Umbilical cord (tissue), 1 donor: ENCODE measurements at regions not wholly inside any gene's neighbourhood (a gene's known extent, or its start where the extent isn't known, plus 50 kb on each side); places are given as distances from the start of the nearest gene placed in this dataset.
"Not testable (repeated sequence)": the region's sequence is repeated elsewhere in the genome, so short reads cannot be mapped to it uniquely, and the experiment has no call there.

Experiments
- DNase-seq: peaks from one replicate; pipeline ENCODE4 v3.0.0-alpha.2; 2015; ENCODE audit warnings: low spot score

DNA sequence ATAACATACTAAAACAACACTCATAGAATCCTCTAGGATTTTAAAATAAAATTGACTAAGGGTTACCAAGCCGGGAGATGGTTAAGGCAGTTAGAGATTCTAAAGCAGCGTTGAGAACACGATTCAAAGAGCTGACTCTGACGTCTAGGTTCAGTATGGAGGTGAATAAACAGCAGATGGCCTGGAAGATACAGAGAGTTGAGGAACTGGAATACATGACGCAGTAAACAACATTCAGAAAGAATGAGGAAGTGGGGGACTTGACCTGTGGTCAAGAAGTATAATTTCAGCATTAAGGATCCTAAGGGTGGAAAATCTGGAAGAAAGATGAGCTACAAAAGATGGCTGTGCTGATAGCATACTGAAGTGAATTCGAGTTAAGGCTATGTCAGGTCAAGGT is 172.5 kb upstream of the NBPF9 start:
- not testable (repeated sequence) for DNase-seq

DNA sequence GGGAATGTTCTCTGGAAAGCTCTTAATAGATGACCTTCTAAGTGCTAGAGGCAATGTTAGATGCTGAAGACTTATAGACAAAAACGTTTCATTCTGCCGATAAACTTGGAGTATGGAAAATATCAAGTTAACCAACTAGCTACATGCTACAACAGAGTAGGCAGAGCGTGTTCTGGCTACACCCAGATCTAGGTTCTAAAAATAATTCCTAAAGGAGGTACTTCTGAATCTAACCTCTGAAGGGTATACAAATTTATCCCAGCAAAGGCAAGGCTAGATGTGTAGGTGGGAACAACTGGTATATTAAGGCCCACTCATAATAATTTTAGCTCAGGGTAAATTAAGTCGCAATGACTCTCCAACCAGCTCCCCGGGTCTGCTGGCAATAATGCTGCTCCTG is 173.1 kb upstream of the NBPF9 start:
- DNase-seq = not testable (repeated sequence)

DNA sequence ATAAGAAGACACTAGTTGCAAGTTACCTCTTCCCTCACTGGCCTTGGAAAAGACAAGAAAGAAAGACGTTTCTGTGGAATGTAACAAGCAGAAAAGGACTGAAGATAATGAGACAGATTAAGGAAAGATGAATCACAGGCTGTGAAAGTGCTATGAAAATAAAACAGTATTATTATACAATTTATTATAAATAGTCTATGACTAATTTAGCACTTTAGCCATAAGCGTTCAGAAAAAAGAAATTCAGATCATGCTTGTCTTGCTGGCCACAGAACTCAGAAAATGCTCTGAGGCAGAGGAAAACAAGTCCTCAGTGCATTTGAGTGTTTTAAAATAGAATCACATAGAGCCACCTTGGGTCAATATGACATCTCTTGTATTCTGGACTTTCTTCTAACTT is 174.8 kb upstream of the NBPF9 start:
- not testable (repeated sequence) for DNase-seq

DNA sequence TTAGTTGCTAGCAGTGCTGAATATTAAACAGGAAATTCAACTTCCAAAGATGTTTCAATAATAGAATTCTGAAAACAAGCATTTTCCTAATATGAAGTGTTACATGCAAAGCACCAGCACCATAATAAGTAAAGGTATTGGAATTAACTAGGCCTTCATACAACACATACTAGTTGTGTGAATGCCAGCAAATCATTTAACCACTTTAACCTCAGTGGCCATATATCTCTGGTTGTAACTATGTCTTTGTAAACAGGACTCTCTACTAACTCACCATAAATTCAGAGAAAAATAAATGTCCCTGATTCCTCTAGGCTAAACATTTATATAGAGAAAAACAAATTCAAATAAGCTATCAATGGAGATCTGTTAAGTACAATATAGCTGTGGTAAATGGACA is 175.7 kb upstream of the NBPF9 start:
- DNase-seq = not testable (repeated sequence)

- DNase-seq = not testable (repeated sequence)
Measured at GRCh38 chr1:149279512-149279911, 176.2 kb upstream of the NBPF9 start.

- not testable (repeated sequence) for DNase-seq
Measured at GRCh38 chr1:149284773-149285172, 181.4 kb upstream of the NBPF9 start.

DNA sequence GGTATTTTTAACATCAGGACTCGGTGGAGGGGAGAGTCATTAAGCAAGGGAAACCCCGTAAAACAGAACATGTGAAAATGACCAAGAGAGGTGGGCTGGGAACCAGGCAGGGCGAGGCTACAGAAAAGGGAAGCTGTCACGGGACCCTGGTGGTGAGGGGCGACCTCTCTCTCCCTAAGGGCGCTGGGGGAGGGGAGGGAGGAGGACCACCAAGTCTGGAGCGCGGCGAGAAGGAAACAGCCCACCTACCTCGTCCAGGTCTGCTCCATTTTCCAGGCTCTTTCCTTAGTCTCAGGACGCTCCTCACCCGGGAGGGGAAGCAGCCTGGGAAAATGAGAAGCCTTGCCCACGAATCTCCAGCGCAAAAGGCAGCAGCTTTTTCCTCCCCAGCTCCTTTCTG is 181.9 kb upstream of the NBPF9 start:
- not testable (repeated sequence) for DNase-seq

GRCh38 chr1:149285638-149286037 is 182.3 kb upstream of the NBPF9 start:
- DNase-seq = not testable (repeated sequence)

- not testable (repeated sequence) for DNase-seq
Measured at GRCh38 chr1:149288580-149288979, 185.2 kb upstream of the NBPF9 start.

DNA sequence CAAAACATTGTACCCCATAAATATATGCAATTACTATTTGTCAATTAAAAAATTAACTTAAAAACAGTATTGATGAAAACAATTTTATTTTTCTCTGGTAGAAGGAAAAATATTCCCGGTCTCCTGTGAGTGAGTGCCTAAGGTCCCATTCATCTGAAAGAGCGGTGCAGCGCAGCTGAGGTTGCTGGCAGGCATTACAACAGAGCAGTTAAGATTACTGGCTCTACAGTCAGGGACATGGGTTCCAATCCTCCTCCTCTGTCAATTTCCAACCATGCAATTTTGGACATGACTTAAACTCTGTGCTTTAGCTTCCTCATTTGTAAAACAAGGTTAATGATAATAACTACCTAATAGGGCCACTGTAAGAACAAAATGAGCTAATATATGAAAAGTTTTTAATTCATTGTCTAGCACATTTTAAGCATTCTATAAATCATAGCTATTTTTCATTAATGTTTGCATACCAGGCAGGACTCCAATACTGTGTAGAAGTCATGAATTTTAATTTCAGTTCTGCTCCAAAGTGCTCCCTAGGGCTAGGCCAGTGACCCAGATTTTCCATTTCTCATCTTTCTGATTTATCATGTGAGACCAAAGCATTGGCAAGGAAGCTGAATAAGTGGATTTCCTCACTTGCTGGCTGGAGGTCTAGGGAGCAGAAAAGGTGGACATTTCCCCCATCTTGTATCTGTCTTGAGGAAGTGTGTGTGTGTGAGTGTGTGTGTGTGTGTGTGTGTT is 174.2 kb upstream of the NBPF19 start:
- DNase-seq = not testable (repeated sequence)

GRCh38 chr1:149301282-149301681 is 173.6 kb upstream of the NBPF19 start:
- DNase-seq = not testable (repeated sequence)

DNA sequence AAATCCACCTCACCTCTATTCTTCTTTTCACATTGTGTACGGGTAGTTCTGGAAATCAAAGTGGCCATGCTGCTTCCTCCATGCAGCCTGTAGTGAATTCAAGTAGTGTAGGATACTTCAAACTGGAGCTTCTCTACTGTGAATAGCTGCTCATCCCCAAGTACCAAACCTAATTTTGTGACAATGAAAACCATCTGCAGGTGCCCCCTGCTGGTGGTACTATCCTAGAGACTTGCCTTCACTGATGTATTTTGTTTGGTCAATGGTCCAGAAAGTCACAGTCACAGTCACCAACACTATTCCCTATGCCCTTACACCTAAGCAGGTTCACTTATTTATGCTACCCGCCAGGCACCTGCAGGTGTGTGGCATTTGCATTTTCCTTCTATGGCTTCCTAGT is 170.0 kb upstream of the NBPF19 start:
- DNase-seq = not testable (repeated sequence)

DNA sequence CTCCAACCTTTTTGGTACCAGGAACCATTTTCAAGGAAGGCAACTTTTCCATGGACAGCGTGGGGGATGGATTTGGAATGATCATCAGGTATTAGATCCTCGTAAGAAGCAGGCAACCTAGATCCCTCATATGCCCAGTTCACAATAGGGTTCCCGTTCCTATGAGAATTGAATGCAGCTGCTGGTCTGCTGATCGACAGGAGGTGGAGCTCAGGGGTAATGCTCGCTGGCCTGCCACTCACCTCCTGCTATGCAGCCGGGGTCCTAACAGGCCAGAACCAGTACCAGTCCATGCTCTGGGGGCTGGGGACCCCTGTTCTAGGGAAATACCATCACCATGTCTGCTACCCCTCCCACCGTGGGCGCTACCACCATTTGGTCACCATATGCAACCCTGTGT is 167.2 kb upstream of the NBPF19 start:
- not testable (repeated sequence) for DNase-seq

- DNase-seq = not testable (repeated sequence)
Measured at GRCh38 chr1:149314921-149315320, 159.9 kb upstream of the NBPF19 start.

- DNase-seq = not testable (repeated sequence)
Measured at GRCh38 chr1:149320971-149321731, 153.7 kb upstream of the NBPF19 start.

GRCh38 chr1:149321732-149322016 is 153.2 kb upstream of the NBPF19 start:
- not testable (repeated sequence) for DNase-seq

DNA sequence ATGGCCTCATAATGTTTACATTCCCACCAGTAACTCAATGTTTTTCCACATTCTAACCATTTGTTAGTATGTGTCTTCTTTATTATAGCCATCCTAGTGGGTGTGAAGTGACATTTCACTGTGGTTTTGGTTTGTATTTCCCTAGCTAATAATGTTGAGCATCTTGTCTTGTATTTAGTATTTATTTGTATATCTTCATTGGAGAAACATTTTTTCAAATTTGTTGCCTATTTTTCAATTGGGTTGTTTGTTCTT is 144.8 kb upstream of the NBPF19 start:
- not testable (repeated sequence) for DNase-seq

DNA sequence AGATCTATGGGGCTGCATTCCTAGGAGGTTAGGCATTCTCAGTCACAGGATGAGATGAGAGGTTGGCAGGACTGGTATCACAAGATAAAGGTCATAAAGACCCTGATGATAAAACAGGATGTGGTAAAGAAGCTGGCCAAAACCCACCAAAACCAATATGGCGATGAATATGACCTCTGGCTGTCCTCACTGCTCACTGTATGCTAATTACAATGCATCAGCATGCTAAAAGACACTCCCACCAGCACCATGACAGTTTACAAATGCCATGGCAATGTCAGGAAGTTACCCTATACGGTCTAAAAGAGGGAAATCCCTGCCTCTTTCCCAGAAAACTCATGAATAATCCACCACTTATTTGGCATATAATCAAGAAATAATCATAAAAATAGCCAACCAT is 138.8 kb upstream of the NBPF19 start:
- not testable (repeated sequence) for DNase-seq

GRCh38 chr1:149338221-149338691 is 136.6 kb upstream of the NBPF19 start:
- DNase-seq = not testable (repeated sequence)

DNA sequence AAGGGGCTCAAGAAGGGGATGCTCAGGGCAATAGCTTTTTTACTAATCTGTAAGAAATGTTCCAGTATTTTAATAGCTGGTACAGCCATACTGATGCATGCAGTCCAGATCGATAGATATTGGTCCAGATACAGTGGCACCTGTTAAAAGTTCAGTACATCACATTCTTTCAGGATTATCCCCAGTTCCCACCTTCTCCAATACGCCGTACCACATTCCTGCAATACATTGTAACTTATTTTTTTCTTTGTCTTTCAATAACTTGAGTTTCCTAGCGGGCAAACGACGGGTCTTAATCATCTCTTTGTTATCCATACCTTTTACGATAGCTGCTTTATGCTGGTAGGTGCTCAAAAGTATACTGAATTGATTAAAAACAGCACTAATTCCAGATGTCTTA is 136.1 kb upstream of the NBPF19 start:
- not testable (repeated sequence) for DNase-seq

GRCh38 chr1:149349448-149349847 is 125.4 kb upstream of the NBPF19 start:
- DNase-seq = not testable (repeated sequence)

DNA sequence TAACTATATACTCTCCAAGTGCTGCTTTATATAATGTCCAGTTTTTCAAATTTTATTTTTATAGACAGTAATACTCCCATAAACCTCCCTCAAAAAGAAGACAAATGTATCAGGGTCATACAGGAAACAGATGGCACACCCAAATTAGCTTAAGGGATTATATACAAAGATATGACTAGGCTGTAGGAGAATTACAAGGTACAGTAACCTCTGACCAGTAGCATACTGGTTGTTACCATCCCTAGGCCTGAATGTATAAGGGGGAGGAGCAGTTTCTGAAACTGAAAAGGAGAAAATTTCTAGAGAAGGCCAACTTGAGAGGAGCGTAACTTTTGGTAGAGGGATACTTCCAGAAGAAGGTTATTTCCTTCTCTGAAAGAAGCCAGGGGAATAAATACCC is 122.6 kb upstream of the NBPF19 start:
- DNase-seq = not testable (repeated sequence)

- not testable (repeated sequence) for DNase-seq
Measured at GRCh38 chr1:149354579-149354978, 120.3 kb upstream of the NBPF19 start.
